ENCODE measurements at regions not wholly inside any gene's neighbourhood (a gene's known extent, or its start where the extent isn't known, plus 50 kb on each side); places are given as distances from the start of the nearest gene placed in this dataset.
"Not testable (repeated sequence)": the region's sequence is repeated elsewhere in the genome, so short reads cannot be mapped to it uniquely, and the experiment has no call there.

- DNase-seq (ENCODE audit: low spot score) = no peak
Observed at GRCh38 chr14:37711831-37712475, 116.5 kb downstream of the TTC6 start.

- DNase-seq (ENCODE audit: low spot score) = not testable (repeated sequence)
Observed at GRCh38 chr14:37712476-37712860, 117.0 kb downstream of the TTC6 start.

GRCh38 chr14:37712976-37713431 lies 117.6 kb downstream of the TTC6 start:
- no peak for DNase-seq (ENCODE audit: low spot score)

- DNase-seq (ENCODE audit: low spot score) = no peak
Observed at GRCh38 chr14:37720131-37720530, 124.7 kb downstream of the TTC6 start.

- no peak for DNase-seq (ENCODE audit: low spot score)
Observed at GRCh38 chr14:37721976-37722659, 126.7 kb downstream of the TTC6 start.

GRCh38 chr14:37723515-37723914 lies 128.1 kb downstream of the TTC6 start:
- DNase-seq (ENCODE audit: low spot score) = no peak

GRCh38 chr14:37726708-37727107 lies 131.3 kb downstream of the TTC6 start:
- no peak for DNase-seq (ENCODE audit: low spot score)

- DNase-seq (ENCODE audit: low spot score) = no peak
Observed at GRCh38 chr14:37729218-37729617, 133.8 kb downstream of the TTC6 start.

GRCh38 chr14:37731094-37731493 lies 135.7 kb downstream of the TTC6 start:
- no peak for DNase-seq (ENCODE audit: low spot score)

GRCh38 chr14:37745657-37746056 lies 150.2 kb downstream of the TTC6 start:
- no peak for DNase-seq (ENCODE audit: low spot score)

GRCh38 chr14:37746140-37746832 lies 150.9 kb downstream of the TTC6 start:
- DNase-seq (ENCODE audit: low spot score) = no peak

GRCh38 chr14:37753459-37753858 lies 158.0 kb downstream of the TTC6 start:
- no peak for DNase-seq (ENCODE audit: low spot score)

GRCh38 chr14:37760275-37760674 lies 164.8 kb downstream of the TTC6 start:
- not testable (repeated sequence) for DNase-seq (ENCODE audit: low spot score)

GRCh38 chr14:37763266-37763665 lies 167.8 kb downstream of the TTC6 start:
- no peak for DNase-seq (ENCODE audit: low spot score)

GRCh38 chr14:37772283-37772682 lies 176.9 kb downstream of the TTC6 start:
- not testable (repeated sequence) for DNase-seq (ENCODE audit: low spot score)

- DNase-seq (ENCODE audit: low spot score) = no peak
Observed at GRCh38 chr14:37776791-37777499, 181.5 kb downstream of the TTC6 start.

- no peak for DNase-seq (ENCODE audit: low spot score)
Observed at GRCh38 chr14:37778135-37778943, 182.9 kb downstream of the TTC6 start.

GRCh38 chr14:37779480-37779879 lies 184.1 kb downstream of the TTC6 start:
- DNase-seq (ENCODE audit: low spot score) = no peak

- not testable (repeated sequence) for DNase-seq (ENCODE audit: low spot score)
Observed at GRCh38 chr14:37780731-37781130, 185.3 kb downstream of the TTC6 start.

GRCh38 chr14:37784203-37784826 lies 188.9 kb downstream of the TTC6 start:
- not testable (repeated sequence) for DNase-seq (ENCODE audit: low spot score)

GRCh38 chr14:37784827-37785223 lies 189.4 kb downstream of the TTC6 start:
- not testable (repeated sequence) for DNase-seq (ENCODE audit: low spot score)

Measured in Ammon's horn (tissue), 1 donor.